ENCODE measurements at regions not wholly inside any gene's neighbourhood (a gene's known extent, or its start where the extent isn't known, plus 50 kb on each side); places are given as distances from the start of the nearest gene placed in this dataset.

- DNase-seq: no peak
- no peak for TF ChIP-seq GATA1 (IDR thresholded peaks at IDR 0.05; ENCODE audit: low read depth, low read length)
- TF ChIP-seq POLR2A (IDR thresholded peaks at IDR 0.05; ENCODE audit: low read length): no peak
Observed at GRCh38 chr16:87057951-87058560, 259.1 kb downstream of the C16orf95 start.

GRCh38 chr16:87058728-87059250 lies 258.4 kb downstream of the C16orf95 start:
- DNase-seq: no peak
- TF ChIP-seq GATA1 (IDR thresholded peaks at IDR 0.05; ENCODE audit: low read depth, low read length) (no peak), POLR2A (IDR thresholded peaks at IDR 0.05; ENCODE audit: low read length) (no peak)

- DNase-seq: no peak
- TF ChIP-seq POLR2A (IDR thresholded peaks at IDR 0.05; ENCODE audit: low read length): no peak
- TF ChIP-seq GATA1 (IDR thresholded peaks at IDR 0.05; ENCODE audit: low read depth, low read length): no peak
Observed at GRCh38 chr16:87060034-87060986, 256.9 kb downstream of the C16orf95 start.

GRCh38 chr16:87061243-87061920 lies 255.8 kb downstream of the C16orf95 start:
- no peak for TF ChIP-seq POLR2A (IDR thresholded peaks at IDR 0.05; ENCODE audit: low read length)
- no peak for TF ChIP-seq GATA1 (IDR thresholded peaks at IDR 0.05; ENCODE audit: low read depth, low read length)
- no peak for DNase-seq

- DNase-seq: peak; percentile 72 to 83
- TF ChIP-seq GATA1 (IDR thresholded peaks at IDR 0.05; ENCODE audit: low read depth, low read length) (no peak), POLR2A (IDR thresholded peaks at IDR 0.05; ENCODE audit: low read length) (no peak)
Observed at GRCh38 chr16:87062569-87063442, 254.4 kb downstream of the C16orf95 start.

- TF ChIP-seq POLR2A (IDR thresholded peaks at IDR 0.05; ENCODE audit: low read length) (no peak), GATA1 (IDR thresholded peaks at IDR 0.05; ENCODE audit: low read depth, low read length) (no peak)
- no peak for DNase-seq
Observed at GRCh38 chr16:87063543-87063942, 253.6 kb downstream of the C16orf95 start.

- no peak for DNase-seq
- TF ChIP-seq POLR2A (IDR thresholded peaks at IDR 0.05; ENCODE audit: low read length): no peak
- no peak for TF ChIP-seq GATA1 (IDR thresholded peaks at IDR 0.05; ENCODE audit: low read depth, low read length)
Observed at GRCh38 chr16:87064731-87065445, 252.3 kb downstream of the C16orf95 start.

GRCh38 chr16:87065446-87066132 lies 251.6 kb downstream of the C16orf95 start:
- TF ChIP-seq GATA1 (IDR thresholded peaks at IDR 0.05; ENCODE audit: low read depth, low read length) (no peak), POLR2A (IDR thresholded peaks at IDR 0.05; ENCODE audit: low read length) (no peak)
- no peak for DNase-seq

- no peak for DNase-seq
- no peak for TF ChIP-seq POLR2A (IDR thresholded peaks at IDR 0.05; ENCODE audit: low read length)
- no peak for TF ChIP-seq GATA1 (IDR thresholded peaks at IDR 0.05; ENCODE audit: low read depth, low read length)
Observed at GRCh38 chr16:87066133-87067002, 250.8 kb downstream of the C16orf95 start.

GRCh38 chr16:87067003-87067556 lies 250.1 kb downstream of the C16orf95 start:
- DNase-seq: no peak
- TF ChIP-seq GATA1 (IDR thresholded peaks at IDR 0.05; ENCODE audit: low read depth, low read length): no peak
- TF ChIP-seq POLR2A (IDR thresholded peaks at IDR 0.05; ENCODE audit: low read length): no peak

Data from erythroblast (primary cell).